SK-N-MC (cell line): ENCODE measurements at regions not wholly inside any gene's neighbourhood (a gene's known extent, or its start where the extent isn't known, plus 50 kb on each side); places are given as distances from the start of the nearest gene placed in this dataset.
"Not testable (repeated sequence)": the region's sequence is repeated elsewhere in the genome, so short reads cannot be mapped to it uniquely, and the experiment has no call there.

Source experiments
- DNase-seq: peaks from one replicate; pipeline ENCODE4 v3.0.0-alpha.2; 2011; ENCODE audit warnings: low read depth, low spot score
- H3K27ac ChIP-seq: fragments of 200-600 bp; sonication (generic); 2 replicates; pipeline ENCODE4 v1.5.1; 2016; ENCODE audit warnings: mixed run types
- H3K36me3 ChIP-seq: fragments of 200-600 bp; sonication (generic); 2 replicates; pipeline ENCODE4 v1.6.1; 2017; ENCODE audit warnings: antibody characterized with exemption, low read length, mixed read lengths; ENCODE audit not compliant: insufficient read depth
- H3K4me3 ChIP-seq: fragments of 200-600 bp; sonication (generic); 2 replicates; pipeline ENCODE4 v1.5.1; 2016
- H3K9ac ChIP-seq: fragments of 200-600 bp; sonication (generic); 2 replicates; pipeline ENCODE4 v1.8.0; 2017; ENCODE audit warnings: mixed run types, mixed read lengths; ENCODE audit not compliant: insufficient read length
- H3K9me3 ChIP-seq: fragments of 200-600 bp; sonication (generic); 2 replicates; pipeline ENCODE4 v1.6.1; 2017; ENCODE audit warnings: low read depth, mild to moderate bottlenecking, antibody characterized with exemption, low read length, moderate library complexity, mixed read lengths
- EZH2 ChIP-seq: fragments of 200-600 bp; sonication (generic); IDR thresholded peaks from one replicate; pipeline ENCODE4 v1.6.1; 2017; ENCODE audit warnings: antibody characterized with exemption
- FOXP2 ChIP-seq: optimal IDR thresholded peaks from 2 replicates; pipeline ENCODE3; 2011; ENCODE audit warnings: mild to moderate bottlenecking, moderate library complexity; ENCODE audit not compliant: insufficient read depth; ENCODE audit errors: extremely low read length, control extremely low read depth
- POLR2AphosphoS5 ChIP-seq: IDR thresholded peaks from 2 replicates; pipeline ENCODE4 v1.6.1; 2012; ENCODE audit warnings: mild to moderate bottlenecking, low read depth, low read length, borderline replicate concordance

DNA sequence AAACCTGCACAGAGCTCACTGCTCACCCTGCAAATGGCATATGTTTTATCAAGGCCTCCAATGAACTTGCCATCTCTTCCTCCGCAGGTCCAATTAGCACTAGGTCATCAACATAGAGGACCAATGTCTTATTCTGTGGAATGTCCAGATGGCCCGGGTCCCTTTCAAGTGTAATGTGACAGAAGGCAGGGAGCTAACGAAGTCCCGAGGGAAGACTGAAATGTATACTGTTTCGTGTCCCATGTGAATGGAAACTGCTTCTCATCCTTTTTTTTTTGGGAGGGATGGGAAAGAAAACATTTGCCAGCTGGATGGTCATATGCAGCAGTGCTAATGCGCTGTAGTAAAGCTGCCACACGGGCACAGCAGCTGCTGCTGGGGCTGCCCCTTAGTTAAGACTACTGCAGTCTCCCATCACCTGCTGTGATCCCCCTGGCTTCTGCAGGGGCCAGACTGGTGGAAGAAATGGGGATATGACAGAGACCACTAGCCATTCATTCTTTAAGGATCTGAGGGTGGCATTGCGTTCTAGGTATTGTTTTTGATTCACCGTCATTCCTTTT, 61.7 kb upstream of the CCNY start:
- Histone ChIP-seq H3K27ac (no peak overlapping the region), H3K9ac (no peak overlapping the region), H3K36me3 (no peaks in the 10 kb centered on the region), H3K4me3 (no peak overlapping the region), H3K9me3 (no peaks in the 10 kb centered on the region)
- TF ChIP-seq FOXP2 (no peak), POLR2AphosphoS5 (no peak), EZH2 (no peak)
- DNase-seq: no peak

DNA sequence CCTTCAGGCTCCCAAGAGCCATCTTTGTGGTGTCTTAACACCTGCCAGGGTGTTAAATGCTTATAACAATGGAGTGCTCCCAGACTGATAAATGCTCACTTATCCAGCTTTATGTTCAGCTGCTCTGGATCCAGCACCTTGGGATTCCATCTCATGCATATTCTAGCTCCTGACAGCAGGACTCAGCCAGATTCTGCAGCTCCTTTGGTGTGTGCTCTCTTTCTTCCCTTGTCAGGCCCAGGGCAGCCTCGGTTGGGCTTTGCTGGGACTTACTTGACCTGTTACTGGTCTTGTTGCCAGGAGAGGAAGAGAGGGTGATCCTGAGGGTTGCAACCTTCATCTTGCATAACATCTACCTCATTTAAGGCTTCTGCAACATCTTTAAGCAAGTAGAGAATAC, 59.4 kb upstream of the CCNY start:
- DNase-seq: no peak

DNA sequence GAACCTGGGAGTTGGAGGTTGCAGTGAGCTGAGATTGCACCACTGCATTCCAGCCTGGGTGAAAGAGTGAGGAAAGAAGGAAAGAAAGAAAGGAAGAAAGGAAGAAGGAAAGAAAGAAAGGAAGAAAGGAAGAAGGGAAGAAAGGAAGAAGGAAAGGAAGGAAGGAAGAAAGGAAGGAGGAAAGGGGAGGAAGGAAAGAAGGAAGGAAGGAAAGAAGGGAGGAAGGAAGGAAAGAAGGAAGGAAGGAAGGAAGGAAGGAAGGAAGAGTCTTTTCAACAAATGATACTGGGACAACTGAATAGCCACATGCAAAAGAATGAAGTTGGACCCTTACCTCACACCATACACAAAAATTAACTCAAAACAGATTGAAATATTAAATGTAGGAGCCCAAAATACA, 56.1 kb upstream of the CCNY start:
- H3K9me3 ChIP-seq, H3K9ac ChIP-seq, H3K36me3 ChIP-seq, H3K27ac ChIP-seq, DNase-seq, H3K4me3 ChIP-seq: not testable (repeated sequence)

More for the DNA sequence above, 59.4 kb upstream of the CCNY start:
- TF ChIP-seq EZH2: no peak
- TF ChIP-seq POLR2AphosphoS5: no peak
- TF ChIP-seq FOXP2: no peak
- no peaks in the 10 kb centered on the region for H3K9me3 ChIP-seq
- no peak overlapping the region for H3K9ac ChIP-seq
- no peaks in the 10 kb centered on the region for H3K36me3 ChIP-seq
- no peak overlapping the region for H3K4me3 ChIP-seq
- no peak overlapping the region for H3K27ac ChIP-seq
